K562 (cell line): ENCODE measurements at regions not wholly inside any gene's neighbourhood (a gene's known extent, or its start where the extent isn't known, plus 50 kb on each side); places are given as distances from the start of the nearest gene placed in this dataset.

Source experiments
- ATAC-seq: fragments of 200-7000 bp; cut with Tn5 transposase; 3 replicates; pipeline ENCODE4 v1.9.1; 2020; ENCODE audit warnings: moderate library complexity
- BruUV-seq: library from RNA; stranded (reverse); fragments of 400-500 nt; replicated peaks from 2 replicates; lab custom pipeline; 2021; lab: Mats Ljungman, UMichigan
- CTCF ChIA-PET: fragments of 300-600 bp; formaldehyde crosslinking; extraction: SDS; loops from one replicate; lab custom pipeline; 2021; ENCODE audit warnings: low intra/inter-chr PET ratio; lab: Yijun Ruan, JAX
- POLR2A ChIA-PET: fragments of 300-600, 350-650 bp; sonication (Branson Sonifier 250); formaldehyde crosslinking; extraction: SDS; loops from one replicate; lab custom pipeline; 2021; ENCODE audit warnings: antibody characterized with exemption, inconsistent platforms; lab: Yijun Ruan, JAX
- DNase-seq, 4 experiments: peaks; one replicate each; pipeline versions ENCODE4 v3.0.0 to v3.0.0-alpha.2; 2011 to 2018; ENCODE audit warnings: low spot score in 3 of 4, mixed read lengths in 3 of 4; ENCODE audit errors: extremely low read depth in 1 of 4
- FAIRE-seq: peaks from 2 replicates; lab custom pipeline; 2011; peaks lifted over from hg19 to GRCh38; lab: Jason Lieb, UNC
- H2AFZ ChIP-seq: 2 replicates; pipeline ENCODE4 v1.6.0; 2011; ENCODE audit warnings: low read depth, low read length, control low read depth, inconsistent platforms
- H3K27ac ChIP-seq: fragments of 200-600 bp; 3 replicates; pipeline ENCODE4 v1.8.0; 2011; ENCODE audit warnings: low read depth, mild to moderate bottlenecking, control low read depth, inconsistent platforms, low read length, moderate library complexity, mixed read lengths; ENCODE audit errors: extremely low read depth
- H3K27me3 ChIP-seq, 2 experiments: fragments of 300-600 bp in 1 of 2; 2 replicates in 1 of 2; 3 replicates in 1 of 2; pipeline versions ENCODE4 v1.6.0 to v1.8.0; 2011; ENCODE audit warnings: inconsistent platforms in 2 of 2, low read length in 2 of 2, mild to moderate bottlenecking in 1 of 2, mixed read lengths in 1 of 2, moderate library complexity in 1 of 2; ENCODE audit not compliant: control insufficient read depth in 2 of 2, insufficient read depth in 2 of 2
- H3K36me3 ChIP-seq: fragments of 300-600 bp; 3 replicates; pipeline ENCODE4 v1.8.0; 2011; ENCODE audit warnings: mild to moderate bottlenecking, low read length, inconsistent platforms; ENCODE audit not compliant: control insufficient read depth, insufficient read depth
- H3K4me1 ChIP-seq, 2 experiments: fragments of 200-600 bp in 1 of 2; replicated peaks in 1 of 2; 2 replicates in 1 of 2; 3 replicates in 1 of 2; pipeline versions ENCODE4 v1.5.1 to v1.8.0; 2011; ENCODE audit warnings: inconsistent platforms in 2 of 2, low read length in 2 of 2, mild to moderate bottlenecking in 1 of 2, mixed read lengths in 1 of 2, moderate library complexity in 1 of 2; ENCODE audit not compliant: control insufficient read depth in 2 of 2, insufficient read depth in 2 of 2
- H3K4me2 ChIP-seq: 2 replicates; pipeline ENCODE4 v1.6.1; 2011; ENCODE audit warnings: low read length, control low read depth, inconsistent platforms, mixed read lengths; ENCODE audit not compliant: insufficient read depth
- H3K4me3 ChIP-seq: fragments of 200-600 bp; sonication (generic), shearing (Covaris generic); 2 replicates; pipeline ENCODE4 v1.5.1; 2016; ENCODE audit warnings: control low read depth, inconsistent platforms
- H3K79me2 ChIP-seq: fragments of 200-600 bp; 3 replicates; pipeline ENCODE4 v1.8.0; 2011; ENCODE audit warnings: low read length, inconsistent platforms; ENCODE audit not compliant: control insufficient read depth, insufficient read depth
- H3K9ac ChIP-seq, 2 experiments: 2 replicates each; pipeline versions ENCODE4 v1.6.0 to v1.6.1; 2011; ENCODE audit warnings: low read depth in 2 of 2, low read length in 2 of 2, control low read depth in 1 of 2, inconsistent platforms in 1 of 2, mild to moderate bottlenecking in 1 of 2, mixed read lengths in 1 of 2; ENCODE audit not compliant: insufficient read depth in 1 of 2
- H3K9me1 ChIP-seq: one replicate; pipeline ENCODE4 v1.6.0; 2011; ENCODE audit warnings: inconsistent platforms, mild to moderate bottlenecking, low read length, moderate library complexity; ENCODE audit not compliant: control insufficient read depth, insufficient read depth
- H3K9me3 ChIP-seq: replicated peaks from 2 replicates; pipeline ENCODE4 v1.5.1; 2011; ENCODE audit warnings: low read depth, low read length, inconsistent platforms; ENCODE audit not compliant: control insufficient read depth, insufficient read depth
- H4K20me1 ChIP-seq: replicated peaks from 2 replicates; pipeline ENCODE4 v1.6.1; 2011; ENCODE audit warnings: low read length, inconsistent platforms, mixed read lengths; ENCODE audit not compliant: control insufficient read depth, insufficient read depth
- ARID4B ChIP-seq: sonication (generic); formaldehyde crosslinking; IDR thresholded peaks from 2 replicates; pipeline ENCODE4 v1.8.0; 2022; ENCODE audit warnings: mild to moderate bottlenecking, missing genetic modification reagents
- CUX1 ChIP-seq: fragments of 200-800 bp; sonication (Bioruptor generic); IDR thresholded peaks from 2 replicates; pipeline ENCODE4 v1.6.1; 2016; ENCODE audit warnings: missing genetic modification characterization, missing compliant biosample characterization
- ELF2 ChIP-seq: fragments of 250-450 bp; sonication (Bioruptor Pico); IDR thresholded peaks from 2 replicates; pipeline ENCODE4 v1.5.0; 2021; ENCODE audit warnings: mild to moderate bottlenecking
- ETV1 ChIP-seq: fragments of 450-650 bp; conservative IDR thresholded peaks from 2 replicates; pipeline ENCODE4 v1.6.1; 2016; ENCODE audit warnings: missing genetic modification characterization, control low read depth, low read depth, missing compliant biosample characterization
- KDM4B ChIP-seq, 2 experiments: fragments of 450-650 bp in 1 of 2; sonication (generic) in 1 of 2; IDR thresholded peaks; 2 replicates each; pipeline ENCODE4 v1.6.1; 2016 to 2017; ENCODE audit warnings: borderline replicate concordance in 2 of 2, antibody characterized with exemption in 1 of 2, low read depth in 1 of 2, mild to moderate bottlenecking in 1 of 2
- NRF1 ChIP-seq, 2 experiments: fragments of 450-650 bp; IDR thresholded peaks in 1 of 2; conservative IDR thresholded peaks in 1 of 2; 2 replicates each; pipeline ENCODE4 v1.6.1; 2014; ENCODE audit warnings: mild to moderate bottlenecking in 2 of 2
- PHB2 ChIP-seq: fragments of 450-650 bp; IDR thresholded peaks from 2 replicates; pipeline ENCODE4 v1.6.1; 2017; ENCODE audit warnings: low read depth
- RNF219 ChIP-seq: fragments of 250-450 bp; sonication (Bioruptor Pico); IDR thresholded peaks from 2 replicates; pipeline ENCODE4 v1.5.0; 2022; ENCODE audit warnings: mild to moderate bottlenecking
- WGBS: fragments of 100-300 bp; shearing (Covaris generic); methylation state at CpG from one replicate; pipeline ENCODE4 v1.1.6; 2016; ENCODE audit warnings: low coverage, mixed read lengths; ENCODE audit not compliant: insufficient coverage; ENCODE audit errors: missing lambda C conversion rate; 5-methylcytosine and 5-hydroxymethylcytosine counted together
- in situ Hi-C: fragments of 300-500 bp; cut with MboI; formaldehyde crosslinking; loops from 4 replicates; pipeline ENCODE4 v1.15.0; 2018; ENCODE audit warnings: inconsistent platforms, mixed read lengths
- intact Hi-C: fragments of 100-400 bp; cut with micrococcal nuclease; formaldehyde crosslinking; loops from 2 replicates; pipeline ENCODE4 v1.14.2; 2022

GRCh38 chr12:3359478-3359877 lies 131.5 kb upstream of the PRMT8 start:
- Histone ChIP-seq H3K9me3 (no peaks in the 10 kb centered on the region), H3K27ac (no peak overlapping the region), H3K27me3 (peaks cover 0 to 9% of the 10 kb centered on the region in 2 experiments; a peak in 2 of 5 replicates), H3K36me3 (no peaks in the 10 kb centered on the region), H3K4me2 (no peak overlapping the region), H3K4me3 (no peak overlapping the region), H3K4me1 (no peaks in the 10 kb centered on the region), H3K9ac (no peak overlapping the region), H3K9me1 (no peaks in the 10 kb centered on the region), H4K20me1 (no peaks in the 10 kb centered on the region), H2AFZ (no peak overlapping the region), H3K79me2 (no peaks in the 10 kb centered on the region)
- no TSS peak for BruUV-seq
- ChIA-PET CTCF (no interaction called here), POLR2A (no interaction called here)
- FAIRE-seq (no peak), DNase-seq (no peak), ATAC-seq (no peak)
- intact Hi-C loops (no loop called here), in situ Hi-C loops (no loop called here)
- 0% methylated on average over 2 of the region's 2 CpGs for WGBS
- TF ChIP-seq RNF219 (CRISPR knock-in tag) (no peak), PHB2 (no peak), NRF1 (conservative IDR thresholded peaks at IDR 0.05 in 1 of 2, IDR thresholded peaks at IDR 0.05 in 1 of 2) (no peak), ELF2 (no peak), CUX1 (no peak), ARID4B (CRISPR knock-in tag) (no peak), KDM4B (IDR thresholded peaks at IDR 0.05; ENCODE audit: borderline replicate concordance in 2 of 2, low read depth in 1 of 2) (no peak), ETV1 (no peak)
